GM21576 (cell line): ENCODE measurements at regions not wholly inside any gene's neighbourhood (a gene's known extent, or its start where the extent isn't known, plus 50 kb on each side); places are given as distances from the start of the nearest gene placed in this dataset.
"Not testable (repeated sequence)": the region's sequence is repeated elsewhere in the genome, so short reads cannot be mapped to it uniquely, and the experiment has no call there.

Source experiments
- ATAC-seq: cut with Tn5 transposase; IDR thresholded peaks from one replicate; pipeline ENCODE4 v1.9.1; 2021; ENCODE audit warnings: mild to moderate bottlenecking, moderate library complexity; ENCODE audit not compliant: unreplicated experiment

DNA sequence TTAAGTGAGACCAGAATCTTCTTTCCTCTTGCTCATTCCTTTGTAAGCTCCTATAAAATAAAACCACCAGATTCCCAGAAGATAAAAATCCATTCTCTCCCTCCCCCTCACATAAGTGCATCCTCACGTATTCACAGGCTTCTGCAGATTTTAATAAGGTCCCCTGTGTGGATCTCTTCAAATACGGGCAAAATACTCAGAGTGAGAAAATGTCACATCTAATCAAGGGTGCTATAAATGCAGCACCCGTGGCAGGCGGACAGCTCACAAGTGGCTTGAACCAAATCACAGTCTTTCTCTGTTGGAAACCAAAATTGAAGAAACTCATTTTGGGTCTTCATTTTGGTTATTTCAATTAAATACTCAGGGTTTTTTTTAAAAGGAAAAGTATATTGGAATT, 212.9 kb upstream of the CMC1 start:
- ATAC-seq, result no peak

DNA sequence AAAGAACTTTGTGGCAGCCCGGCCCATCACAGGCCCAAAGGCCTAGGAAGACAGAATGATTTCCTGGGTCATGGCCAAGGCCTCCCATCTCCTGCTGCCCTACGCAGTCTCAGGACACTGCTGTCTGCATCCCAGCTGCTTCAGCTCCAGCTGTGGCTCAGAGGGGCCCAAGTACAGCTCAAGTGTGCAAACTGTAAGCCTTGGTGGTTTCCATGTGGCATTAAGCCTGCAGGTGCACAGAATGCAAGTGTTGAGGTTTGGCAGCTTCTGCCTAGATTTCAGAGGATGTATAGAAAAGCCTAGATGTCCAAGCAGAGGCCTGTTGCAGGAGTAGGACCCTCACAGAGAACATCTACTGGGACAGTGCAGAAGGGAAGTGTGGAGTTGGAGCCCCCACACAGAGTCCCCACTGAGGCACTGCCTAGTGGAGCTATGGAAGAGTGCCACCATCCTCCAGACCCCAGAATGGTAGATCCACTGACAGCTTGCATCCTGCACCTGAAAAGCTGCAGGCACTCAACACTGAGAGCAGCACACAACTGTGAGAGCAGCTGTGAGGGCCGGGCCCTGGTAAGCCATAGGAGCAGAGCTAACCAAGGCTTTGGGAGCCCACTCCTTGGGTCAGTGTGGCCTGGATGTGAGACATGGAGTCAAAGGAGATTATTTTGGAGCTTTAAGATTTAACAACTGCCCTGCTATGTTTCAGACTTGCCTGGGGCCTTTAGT, 208.2 kb upstream of the CMC1 start:
- no peak for ATAC-seq

DNA sequence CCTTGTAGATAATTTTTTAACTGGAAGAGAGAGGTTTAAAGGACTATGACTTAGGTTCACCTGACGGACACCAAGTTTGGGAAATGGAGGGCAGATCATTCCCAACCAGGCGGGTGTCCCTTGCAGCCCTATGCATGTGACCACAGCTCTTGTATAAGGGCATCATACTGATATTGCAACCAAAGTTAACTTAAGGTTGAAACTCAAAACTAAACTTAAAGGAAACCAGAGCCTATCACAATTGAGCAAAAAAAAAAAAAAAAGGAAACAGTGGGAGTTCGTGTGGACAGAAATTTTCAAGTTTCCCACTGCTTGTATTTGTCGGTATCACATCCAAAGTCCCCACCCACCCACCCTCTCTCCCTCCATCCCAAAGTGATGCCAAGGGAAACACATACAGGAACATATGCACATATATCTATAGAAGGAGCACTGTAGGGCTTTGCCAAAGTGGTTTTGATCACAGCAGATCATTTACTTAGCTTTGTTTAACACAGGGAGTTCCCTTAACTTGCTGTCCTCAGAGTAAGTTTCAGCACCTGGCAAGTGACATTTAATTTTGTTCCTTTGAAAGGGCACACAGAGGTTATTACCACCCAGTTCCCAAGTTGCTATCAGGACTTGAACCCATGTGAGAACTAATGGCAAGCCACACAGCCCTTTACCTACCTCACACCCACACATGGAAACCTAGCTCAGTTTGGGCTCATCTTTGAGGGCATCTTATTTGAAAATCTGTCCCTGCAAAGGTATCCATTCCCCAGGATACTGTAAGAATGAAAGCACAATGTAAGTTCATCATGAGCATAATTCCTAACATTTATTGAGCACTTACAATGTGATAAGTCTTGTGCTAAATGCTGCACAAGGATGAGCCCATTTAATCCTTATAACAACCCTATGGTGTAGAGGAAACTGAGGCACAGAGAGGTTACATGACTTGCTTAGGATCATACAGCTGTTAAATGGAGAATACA, 204.5 kb upstream of the CMC1 start:
- no peak for ATAC-seq

DNA sequence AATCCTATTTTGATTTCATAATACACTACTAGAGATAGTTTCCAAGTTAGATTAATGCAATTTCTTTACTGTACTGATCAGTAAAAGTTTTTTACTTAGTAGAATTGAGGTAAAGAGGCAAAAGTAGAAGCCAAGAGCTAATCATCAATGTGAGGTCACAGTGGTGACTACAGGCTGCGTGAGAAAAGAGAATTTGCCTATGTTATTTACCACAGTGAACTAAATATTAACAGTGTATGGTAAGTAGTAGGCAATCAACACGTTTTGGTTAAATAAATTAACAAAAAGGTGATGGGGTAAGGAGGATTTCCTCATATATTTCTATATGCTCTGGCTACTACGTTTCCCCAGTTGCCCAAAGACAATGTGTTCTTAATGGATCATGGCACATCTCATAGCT, 202.2 kb upstream of the CMC1 start:
- no peak for ATAC-seq

DNA sequence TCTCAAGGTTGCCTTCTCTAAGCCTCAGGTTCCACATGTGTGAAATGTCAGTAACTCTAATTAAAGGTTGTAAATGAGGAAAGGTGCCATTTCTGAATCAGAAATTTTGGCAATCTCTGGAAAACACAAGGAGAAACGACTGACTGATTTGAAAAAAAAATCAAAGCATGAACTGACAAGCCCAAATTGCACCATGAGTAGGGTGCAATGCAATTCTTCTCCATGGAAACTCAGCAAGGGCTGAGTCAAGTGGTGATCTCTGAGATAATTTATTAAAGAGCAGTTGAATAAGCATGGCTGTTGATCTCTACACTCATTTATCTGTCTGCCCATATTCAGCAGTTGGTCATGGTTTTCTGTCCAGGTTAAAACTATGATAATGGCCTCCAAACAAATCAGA, 201.6 kb upstream of the CMC1 start:
- no peak for ATAC-seq

DNA sequence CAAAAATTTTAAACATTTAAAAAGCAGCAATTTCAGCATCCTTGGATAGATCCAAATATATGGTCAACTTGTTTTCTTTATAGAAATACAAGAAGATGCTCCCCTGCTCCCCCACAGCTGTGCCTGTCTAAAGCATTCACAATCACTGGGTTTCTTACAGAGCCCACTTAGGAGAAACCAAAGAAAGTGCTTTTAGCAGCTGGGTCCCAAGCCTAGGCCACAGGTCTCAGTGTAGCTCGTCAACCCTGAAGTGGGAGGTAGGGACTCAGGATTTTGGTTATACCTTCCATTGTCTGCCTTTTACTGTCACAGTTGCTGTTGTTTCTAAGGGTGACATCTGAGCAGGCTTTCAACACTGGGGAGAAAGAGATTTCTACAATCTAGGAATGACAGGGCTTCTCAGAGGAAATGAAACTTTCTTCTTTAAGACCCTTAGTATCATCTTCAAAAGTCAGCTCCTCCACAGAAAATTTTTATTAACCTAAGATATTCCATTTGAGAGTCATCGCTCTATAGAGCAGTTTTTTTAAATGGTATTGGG, 199.3 kb upstream of the CMC1 start:
- peak; percentile 50 for ATAC-seq

DNA sequence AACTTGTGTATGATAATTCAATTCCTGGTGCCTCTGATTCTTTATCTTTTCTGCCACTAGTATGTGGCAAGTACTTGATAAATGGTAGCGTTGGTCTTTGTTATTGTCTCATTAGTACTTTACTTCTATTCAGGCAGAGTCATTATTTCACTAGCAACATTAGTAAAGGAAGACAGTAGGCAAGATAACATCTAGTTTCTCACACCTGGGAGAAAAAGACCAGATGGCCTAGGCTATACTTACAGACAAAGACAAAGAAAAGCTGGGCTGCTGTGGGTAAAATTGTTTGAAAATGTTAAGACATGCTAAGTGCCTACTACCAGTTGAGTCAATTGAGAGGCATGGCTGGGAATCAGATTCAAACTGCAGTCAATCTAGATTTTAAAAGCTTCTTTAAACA, 198.7 kb upstream of the CMC1 start:
- peak; percentile 44 for ATAC-seq

DNA sequence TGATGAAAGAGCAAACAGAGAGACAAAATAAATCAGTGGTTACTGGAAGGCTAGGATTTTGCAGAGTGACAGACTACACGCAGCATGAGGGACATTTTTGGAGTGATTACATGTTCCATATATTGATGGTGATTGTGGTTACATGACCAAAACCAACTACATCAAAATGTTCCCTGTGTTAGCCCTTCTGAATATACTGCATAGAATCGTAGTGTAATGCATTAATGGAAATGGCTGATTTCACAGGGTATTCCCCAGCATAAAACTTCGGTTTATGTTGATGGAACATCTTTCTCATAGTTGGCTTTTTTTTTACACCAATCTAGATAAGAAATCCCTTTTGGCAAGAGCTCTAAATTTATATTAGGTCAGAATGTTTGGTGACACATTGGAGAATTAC, 191.3 kb upstream of the CMC1 start:
- no peak for ATAC-seq

DNA sequence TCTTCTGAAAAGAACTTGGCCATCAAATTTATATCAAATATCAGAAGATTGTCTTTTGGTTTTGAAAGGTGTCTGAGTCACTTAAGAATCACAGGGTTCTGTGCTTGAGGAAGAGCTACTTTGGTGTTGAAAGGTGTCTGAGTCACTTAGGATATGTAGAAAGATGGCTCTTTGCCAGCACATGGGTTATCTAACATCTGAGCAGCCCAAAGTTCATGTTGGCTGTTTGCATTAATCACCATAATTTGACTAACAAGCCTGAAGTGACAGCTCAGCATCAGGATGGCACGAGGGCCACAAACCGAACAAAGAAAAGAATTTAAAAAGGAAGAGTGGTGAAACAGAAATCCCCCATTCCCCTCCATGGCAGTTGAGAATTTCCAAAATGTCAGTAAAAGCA, 190.5 kb upstream of the CMC1 start:
- no peak for ATAC-seq

DNA sequence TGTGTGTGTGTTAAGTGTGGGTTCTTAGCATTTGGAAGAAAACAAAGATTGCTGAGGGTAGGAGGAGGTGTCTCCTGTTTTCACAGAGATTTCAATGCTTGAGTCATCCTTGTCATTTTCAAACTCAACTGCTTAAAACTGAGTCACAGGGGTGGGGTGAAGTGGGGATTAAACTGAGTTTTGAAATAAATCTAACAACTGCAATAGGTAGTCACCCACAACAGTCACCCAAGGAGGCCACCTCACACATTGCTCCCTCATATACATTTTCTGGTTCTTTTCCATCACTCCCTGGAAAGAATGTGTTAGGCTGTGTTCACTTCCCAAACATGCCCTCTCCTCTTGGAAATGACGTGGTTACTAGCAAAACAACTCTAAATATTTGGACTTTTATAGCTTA, 187.7 kb upstream of the CMC1 start:
- ATAC-seq, result no peak

DNA sequence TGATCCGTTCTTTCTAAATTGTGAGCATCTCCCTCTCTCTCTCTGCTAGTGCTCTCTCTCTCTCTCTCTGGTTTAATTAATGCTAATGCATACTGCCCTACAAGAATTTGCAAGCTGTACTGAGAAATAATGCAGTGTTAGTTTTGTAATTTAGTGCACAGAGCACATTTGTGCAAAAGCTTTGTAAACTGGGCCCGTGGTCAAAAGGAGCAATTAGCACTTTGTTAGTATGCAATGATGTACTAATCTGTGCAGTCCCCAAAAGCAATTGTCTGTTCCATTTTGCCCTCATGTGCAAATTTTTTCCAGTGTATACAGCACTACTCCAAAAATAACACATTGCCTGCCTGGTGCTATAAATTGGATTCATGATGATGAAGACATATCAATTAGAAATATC, 184.6 kb upstream of the CMC1 start:
- ATAC-seq, result no peak

DNA sequence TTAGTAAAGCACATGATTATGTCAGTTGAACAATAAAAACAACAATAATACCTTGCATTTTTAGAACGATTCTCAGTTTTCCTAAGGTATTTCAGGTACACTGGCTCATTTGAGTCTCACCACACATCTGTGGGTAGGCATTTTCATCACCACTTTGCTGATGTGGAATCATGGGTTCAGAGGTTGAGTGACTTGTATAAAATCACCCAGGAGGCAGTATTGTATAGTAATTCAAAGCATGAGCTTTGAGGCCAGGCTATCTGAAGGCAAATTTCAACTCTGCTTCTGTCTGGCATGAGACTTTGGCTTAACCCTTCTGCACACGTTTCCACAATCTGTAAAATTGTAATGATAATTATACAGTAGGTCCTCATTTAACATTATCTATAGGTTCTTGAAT, 183.9 kb upstream of the CMC1 start:
- ATAC-seq, result no peak

DNA sequence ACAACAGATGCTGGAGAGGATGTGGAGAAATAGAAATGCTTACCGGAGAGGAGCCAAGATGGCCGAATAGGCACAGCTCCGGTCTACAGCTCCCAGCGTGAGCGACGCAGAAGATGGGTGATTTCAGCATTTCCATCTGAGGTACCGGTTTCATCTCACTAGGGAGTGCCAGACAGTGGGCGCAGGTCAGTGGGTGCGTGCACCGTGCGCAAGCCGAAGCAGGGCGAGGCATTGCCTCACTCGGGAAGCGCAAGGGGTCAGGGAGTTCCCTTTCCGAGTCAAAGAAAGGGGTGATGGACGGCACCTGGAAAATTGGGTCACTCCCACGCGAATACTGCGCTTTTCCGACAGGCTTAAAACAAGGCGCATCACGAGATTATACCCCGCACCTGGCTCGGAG, 182.2 kb upstream of the CMC1 start:
- not testable (repeated sequence) for ATAC-seq

DNA sequence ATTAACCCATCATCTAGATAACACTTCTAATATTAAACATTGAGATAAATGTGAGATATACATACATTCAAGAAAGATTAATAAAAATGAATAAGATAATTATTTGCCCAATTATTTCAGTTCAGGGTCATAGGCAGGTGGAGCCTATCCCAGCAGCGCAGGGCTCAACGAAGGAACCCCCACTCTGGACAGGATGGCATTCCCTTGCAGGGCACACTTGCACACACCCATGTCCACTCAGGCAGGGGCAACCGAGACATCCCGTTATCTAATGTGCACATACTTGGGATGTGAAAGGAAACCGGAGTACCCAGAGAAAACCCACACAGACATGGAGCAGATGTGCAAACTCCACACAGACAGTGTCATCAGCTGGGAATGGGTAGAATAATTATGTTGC, 175.4 kb upstream of the CMC1 start:
- no peak for ATAC-seq

DNA sequence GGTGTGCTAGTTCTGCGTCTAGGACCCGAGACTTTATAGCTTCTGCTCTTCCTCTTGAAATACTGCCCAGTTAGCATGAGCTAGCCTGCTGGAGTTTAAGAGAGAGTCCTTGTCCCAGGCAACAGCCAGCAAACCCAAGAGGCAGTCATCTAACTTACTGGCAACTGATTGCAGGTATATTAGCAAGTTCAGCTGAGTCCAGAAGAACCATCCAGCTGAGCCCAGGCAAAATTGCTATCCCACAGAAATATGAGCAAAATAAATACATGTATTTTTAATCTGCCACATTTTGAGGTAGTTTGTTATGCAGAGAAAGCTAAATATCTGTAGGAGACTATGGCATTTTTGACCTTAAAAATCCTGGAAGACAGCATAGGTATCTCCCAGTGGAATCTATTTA, 174.4 kb upstream of the CMC1 start:
- no peak for ATAC-seq

DNA sequence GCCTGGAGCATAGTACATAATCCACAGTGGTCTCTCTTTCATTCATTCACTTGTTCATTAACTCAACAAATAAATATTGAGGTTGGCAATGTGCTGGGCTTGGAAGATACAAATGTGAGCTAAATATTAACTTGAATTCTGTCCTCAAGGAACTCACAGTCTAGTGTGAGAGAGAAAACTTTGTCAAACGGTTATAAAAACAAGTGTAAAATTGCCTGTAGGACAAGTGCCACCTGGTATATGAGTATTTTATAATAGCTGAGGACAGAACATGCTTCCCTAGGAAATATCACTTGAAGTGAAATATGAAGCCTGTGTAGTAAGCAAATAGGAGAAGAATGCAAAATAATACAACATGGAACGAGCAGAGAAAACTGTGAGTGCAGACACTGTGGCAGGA, 173.1 kb upstream of the CMC1 start:
- ATAC-seq, result no peak

DNA sequence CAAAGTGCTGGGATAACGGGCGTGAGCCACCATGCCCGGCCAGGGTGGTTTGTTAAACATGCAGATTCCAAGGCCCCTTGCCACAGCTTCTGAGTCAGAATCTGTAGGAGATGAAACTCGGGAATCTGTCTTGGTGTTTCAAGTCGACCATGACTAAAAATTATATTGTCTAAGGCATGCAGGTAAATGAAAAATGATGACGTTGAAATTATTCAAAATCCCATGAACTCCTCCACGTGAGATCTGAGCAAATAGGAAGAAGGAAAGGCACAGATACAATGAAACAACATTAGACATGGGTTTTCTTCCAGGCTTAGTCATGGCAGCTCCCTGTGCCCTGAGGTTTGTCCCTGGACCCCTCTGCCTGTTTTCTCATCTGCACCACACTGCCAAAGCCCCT, 172.0 kb upstream of the CMC1 start:
- no peak for ATAC-seq

DNA sequence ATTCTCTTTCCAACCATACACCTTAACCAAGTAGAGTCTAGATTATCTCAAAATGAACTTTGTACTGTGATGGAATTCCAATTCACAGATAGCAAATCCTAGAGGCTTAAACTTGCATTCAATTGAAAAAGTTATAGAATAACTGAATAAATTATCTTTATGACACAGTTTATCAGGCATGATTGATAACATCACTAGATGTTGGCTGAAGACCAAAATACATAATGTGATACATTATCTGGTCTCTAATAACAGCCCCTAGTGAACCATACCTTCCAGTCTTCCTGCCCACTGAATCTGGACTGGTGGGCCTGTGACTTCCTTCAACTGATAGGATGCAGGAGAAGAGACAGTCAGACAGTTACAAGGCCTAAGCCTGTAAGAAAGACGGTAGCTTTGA, 165.2 kb upstream of the CMC1 start:
- no peak for ATAC-seq

DNA sequence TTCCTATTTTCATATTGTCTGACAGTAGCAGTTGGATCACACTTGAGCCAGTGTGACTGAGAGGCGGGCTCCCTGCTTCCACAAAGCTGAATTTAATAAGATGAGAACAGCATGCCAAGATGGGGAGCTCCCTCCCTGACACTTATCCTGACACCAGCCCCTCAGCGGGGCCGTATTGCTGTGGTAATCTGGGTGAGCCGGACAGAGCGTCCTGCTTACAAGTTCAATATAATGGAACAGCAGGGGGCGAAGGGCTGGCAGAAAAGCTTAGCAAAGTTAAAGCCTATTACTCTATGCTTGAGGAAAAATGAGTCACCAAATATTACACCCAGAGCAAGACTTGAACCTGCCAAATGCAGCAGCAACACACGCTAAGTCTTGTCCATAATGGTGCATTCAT, 163.8 kb upstream of the CMC1 start:
- ATAC-seq, result no peak

DNA sequence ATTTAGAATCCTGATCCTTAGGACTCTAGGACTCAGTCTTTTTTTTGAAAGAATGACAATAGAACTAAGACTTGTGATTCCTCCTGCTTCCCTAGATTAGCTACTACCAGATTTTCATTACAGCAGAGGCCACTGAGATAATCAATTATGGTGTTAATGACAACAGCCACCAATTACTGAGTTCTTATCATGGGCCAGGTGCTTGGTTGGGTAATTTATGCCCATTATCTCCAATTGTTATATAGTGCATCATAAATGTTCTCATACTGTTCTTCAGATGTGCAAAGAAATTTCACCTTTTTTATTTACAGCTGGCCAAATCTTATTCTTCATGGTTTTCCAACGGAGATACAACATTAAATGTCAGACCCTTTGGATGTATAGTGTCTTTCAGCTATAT, 162.9 kb upstream of the CMC1 start:
- no peak for ATAC-seq

DNA sequence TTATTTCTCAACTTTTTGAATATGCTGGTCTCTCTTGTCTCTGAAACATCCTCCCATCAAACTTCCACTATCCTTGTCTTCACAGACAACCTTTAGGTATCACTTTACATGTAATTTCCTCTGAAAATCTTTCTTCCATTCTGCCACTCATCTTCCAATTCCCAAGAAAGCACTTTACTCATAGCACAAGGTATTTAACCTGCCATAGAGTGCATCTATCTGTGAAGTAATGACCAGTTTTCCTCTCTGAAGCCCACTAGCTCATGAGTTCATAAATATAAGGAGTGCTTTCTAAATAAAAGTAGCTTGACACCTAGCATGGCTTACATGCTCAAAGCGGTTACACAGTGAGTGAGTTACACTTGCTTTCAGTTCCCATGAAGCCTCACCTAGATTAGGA, 160.7 kb upstream of the CMC1 start:
- no peak for ATAC-seq

DNA sequence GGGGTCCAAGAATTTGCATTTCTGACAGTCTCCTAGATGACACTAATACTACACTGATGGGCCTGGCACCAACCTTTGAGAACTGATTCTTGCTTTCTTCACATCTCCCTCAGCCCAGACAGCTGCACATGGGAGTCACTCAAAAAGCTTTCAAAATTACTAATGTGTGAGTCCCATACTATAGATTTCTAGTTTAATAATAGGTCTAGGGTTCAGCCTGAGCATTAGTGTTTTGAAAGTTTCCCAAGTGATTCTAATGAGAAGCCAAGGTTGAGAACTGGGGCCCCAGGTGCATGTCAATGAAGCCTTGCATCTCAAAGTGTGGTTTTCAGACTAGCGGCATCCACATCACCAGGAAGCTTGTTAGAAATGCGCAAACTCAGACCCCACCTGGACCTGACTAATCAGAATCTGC, 159.9 kb upstream of the CMC1 start:
- no peak for ATAC-seq
